Jurkat, Clone E6-1 (cell line): ENCODE measurements at regions not wholly inside any gene's neighbourhood (a gene's known extent, or its start where the extent isn't known, plus 50 kb on each side); places are given as distances from the start of the nearest gene placed in this dataset.
A peak's percentile ranks its signal among the peaks of the same experiment; 100 is the strongest.
"Not testable (repeated sequence)": the region's sequence is repeated elsewhere in the genome, so short reads cannot be mapped to it uniquely, and the experiment has no call there.

ENCODE experiments used
- DNase-seq: peaks from one replicate; pipeline ENCODE4 v3.0.0-alpha.2; 2011; ENCODE audit warnings: low read depth, low spot score
- H3K4me3 ChIP-seq: 2 replicates; pipeline ENCODE4 v1.5.1; 2011; ENCODE audit warnings: mild to moderate bottlenecking, low read length, control low read depth, moderate library complexity

DNA sequence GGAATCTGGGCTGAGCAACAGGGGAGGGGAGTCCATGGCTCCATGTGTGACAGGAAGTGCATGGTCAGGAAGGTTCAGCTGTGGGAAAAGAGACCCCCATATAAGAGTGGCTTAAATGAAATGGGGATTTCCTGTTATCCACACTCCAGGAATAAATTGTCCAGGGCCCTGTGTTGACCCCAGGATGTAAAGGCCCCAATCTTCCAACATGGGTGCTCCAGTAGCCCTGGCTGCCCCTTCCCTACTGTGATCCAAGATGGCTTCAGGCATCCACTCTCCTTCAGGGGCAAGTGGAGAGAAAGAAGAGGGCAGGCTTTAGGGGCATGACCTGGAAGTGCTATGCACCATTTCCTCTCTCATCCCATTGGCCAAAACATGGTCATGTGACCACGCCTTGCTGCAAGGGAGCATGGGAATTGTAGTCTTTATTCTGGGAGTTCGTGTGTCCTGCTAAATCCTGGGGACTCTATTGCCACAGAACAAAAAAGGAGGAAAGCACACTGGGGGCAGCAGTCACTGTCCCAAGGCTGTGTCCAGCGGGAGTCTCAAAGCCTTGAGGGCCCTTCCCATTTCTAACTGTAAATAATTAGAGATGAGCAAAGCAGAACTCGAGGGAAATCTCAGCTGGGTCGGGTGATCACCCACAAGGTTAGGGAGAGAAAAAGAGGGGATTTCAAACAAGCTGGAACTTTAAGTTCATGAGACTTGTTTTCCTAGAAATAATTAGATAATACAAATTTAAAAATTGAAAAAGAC is 289.2 kb downstream of the ADGRD1 start:
- peak; percentile 66 for DNase-seq
- H3K4me3 ChIP-seq, result no peak overlapping the region

DNA sequence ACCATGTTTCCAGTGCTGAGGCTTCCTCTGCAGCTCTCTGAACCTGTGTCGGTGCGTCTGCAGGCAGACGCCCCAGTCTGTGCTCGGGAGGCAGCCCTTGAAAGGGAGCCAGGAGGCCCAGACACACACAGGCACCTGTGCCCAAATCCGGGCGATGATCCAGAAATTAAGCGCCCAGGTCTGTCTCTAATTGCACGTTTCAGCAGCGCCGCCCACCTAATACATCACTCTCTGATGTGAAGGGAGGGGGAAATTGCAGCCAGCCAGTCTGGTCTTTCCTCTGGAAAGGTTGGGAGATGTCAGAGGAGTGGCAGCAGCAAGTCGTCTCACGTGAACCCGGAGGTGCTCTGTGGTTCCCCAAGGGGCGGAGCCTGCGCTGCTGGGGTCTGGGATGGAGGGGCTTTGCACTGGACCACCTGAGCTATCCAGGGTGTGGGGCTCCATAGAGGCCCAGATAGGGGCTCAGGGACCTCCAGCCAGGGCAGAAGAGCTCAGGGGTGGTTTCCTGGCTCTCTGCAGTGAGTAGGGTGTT is 290.5 kb downstream of the ADGRD1 start:
- H3K4me3 ChIP-seq, DNase-seq: not testable (repeated sequence)

DNA sequence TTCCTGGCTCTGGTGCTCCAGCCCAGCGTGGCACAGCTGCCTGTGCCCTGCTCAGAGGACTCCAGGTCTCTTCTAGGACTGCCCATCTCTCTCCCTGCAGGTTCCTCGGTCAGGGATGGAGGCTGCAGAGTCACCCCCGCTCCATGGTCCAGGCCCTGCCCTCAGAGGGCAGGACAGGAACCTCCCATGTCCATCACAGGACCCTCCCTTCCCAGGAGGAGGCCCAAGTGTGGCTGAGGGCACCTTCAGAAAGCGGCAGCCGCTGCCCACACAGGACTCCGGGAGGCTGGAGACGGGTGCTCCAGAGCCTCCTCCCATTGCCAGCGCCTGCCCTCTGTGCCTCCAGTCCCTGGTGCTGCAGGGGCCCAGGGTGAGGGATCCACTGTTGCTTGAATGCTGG is 291.5 kb downstream of the ADGRD1 start:
- not testable (repeated sequence) for DNase-seq, H3K4me3 ChIP-seq

- no peak for DNase-seq
- no peak overlapping the region for H3K4me3 ChIP-seq
These were observed 292.1 kb downstream of the ADGRD1 start for GRCh38 chr12:131245564-131246355.

DNA sequence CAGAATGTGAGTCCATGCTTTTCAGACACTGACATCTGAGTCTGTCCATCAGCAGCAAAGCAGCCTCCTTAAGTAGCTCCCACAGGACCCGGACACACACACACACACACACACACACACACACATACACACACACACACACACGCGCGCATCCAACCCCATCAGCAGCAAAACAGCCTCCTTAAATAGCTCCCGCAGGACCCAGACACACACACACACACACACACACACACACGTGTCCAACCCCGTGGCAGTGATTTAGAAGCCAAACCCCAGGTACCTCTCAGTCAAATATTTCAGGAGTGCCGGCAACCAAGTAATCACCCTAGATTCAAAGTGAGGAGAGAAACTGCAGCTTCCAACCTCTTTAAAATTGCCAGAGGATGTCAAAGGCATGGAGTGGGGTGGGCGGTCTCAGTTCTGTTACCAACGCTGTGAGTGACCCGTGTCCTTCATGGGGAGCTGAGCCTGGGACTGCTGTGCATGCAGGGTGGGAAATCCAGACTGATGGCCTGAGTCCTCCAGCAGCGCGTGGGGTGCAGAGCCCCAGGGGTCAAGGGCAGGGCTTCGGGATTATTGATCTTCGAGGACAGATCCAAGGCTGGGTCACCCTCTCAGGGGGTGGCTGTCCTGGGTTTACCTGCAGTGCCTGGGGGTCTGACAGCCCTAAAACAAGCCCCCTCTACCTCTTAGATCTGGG is 293.5 kb downstream of the ADGRD1 start:
- H3K4me3 ChIP-seq, DNase-seq: not testable (repeated sequence)

- not testable (repeated sequence) for DNase-seq, H3K4me3 ChIP-seq
These were observed 294.2 kb downstream of the ADGRD1 start for GRCh38 chr12:131247875-131248274.

DNA sequence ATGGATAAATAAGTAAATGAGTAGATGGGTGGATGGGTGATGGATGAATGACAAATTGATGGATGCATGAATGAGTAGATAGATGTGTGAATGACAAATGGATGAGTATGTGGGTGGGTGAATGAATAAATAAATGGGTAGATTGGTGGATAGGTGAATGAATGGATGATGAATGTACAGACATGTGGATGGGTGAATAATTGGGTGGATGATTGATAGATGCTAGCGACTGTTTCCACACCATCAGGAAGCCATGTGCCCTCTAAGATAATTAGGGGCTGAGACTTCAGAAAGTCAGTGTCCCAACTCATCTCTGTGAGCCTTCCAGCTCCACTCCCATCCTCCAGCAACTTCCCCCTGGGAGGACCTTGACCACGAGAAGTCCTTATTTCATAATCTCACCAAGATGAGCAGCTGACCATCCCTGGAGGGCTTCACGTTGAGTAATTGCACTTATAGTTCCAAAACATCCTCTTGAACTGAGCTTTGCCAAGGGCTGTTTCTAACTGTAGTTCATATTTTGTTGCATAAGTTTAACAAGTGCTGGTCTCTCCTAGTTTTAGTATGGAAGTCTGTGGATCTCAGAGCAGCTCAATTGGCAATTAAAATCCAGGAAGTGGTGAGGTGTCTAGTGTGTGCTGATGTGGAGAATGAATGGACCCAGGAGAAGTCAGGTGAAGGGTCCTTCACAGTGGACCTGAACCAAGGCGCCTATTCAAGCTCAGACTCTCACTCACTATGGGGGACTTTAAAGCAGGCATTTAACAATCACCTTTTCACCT is 295.7 kb downstream of the ADGRD1 start:
- DNase-seq, result no peak
- no peak overlapping the region for H3K4me3 ChIP-seq

GRCh38 chr12:131250028-131250950 is 296.6 kb downstream of the ADGRD1 start:
- no peak for DNase-seq

GRCh38 chr12:131250951-131251315 is 297.2 kb downstream of the ADGRD1 start:
- DNase-seq, result no peak
- no peak overlapping the region for H3K4me3 ChIP-seq

More at GRCh38 chr12:131250028-131250950, 296.6 kb downstream of the ADGRD1 start:
- no peak overlapping the region for H3K4me3 ChIP-seq

DNA sequence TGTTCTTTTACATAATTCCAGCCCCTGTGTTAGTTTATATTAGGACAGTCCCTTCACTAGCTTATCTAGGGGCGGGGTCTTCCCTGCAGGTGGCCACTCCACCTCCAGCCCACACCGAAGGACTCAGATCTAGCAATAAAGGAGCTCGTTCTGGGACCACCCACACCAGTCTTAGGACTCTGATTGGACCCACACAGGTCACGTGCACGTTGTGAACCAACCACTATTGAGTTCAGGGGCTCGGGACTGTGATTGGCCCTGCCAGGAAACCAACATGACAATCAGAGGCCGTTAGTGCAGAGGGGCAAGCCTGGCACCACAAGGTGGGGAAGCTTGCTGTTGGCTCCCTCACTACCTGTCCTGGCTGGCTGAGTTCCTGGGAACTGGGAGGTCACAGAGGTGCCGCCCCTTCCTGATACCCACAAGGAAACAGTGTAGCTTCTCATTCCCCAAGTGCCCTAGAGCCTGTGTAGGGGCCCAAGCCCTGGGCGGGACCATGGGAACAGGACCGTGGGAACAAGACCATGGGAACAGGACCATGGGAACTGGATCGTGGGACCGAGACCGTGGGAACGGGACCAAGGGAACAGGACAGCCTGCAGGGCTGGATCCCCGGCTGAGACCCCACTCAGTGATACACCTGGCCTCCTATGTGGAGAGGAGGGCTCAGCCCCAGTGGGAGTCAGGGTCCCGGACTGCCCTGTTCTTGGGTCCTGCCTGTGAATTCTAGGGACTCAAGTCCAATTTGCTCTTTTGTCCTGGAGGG is 297.8 kb downstream of the ADGRD1 start:
- no peak overlapping the region for H3K4me3 ChIP-seq
- peak; percentile 16 for DNase-seq

DNA sequence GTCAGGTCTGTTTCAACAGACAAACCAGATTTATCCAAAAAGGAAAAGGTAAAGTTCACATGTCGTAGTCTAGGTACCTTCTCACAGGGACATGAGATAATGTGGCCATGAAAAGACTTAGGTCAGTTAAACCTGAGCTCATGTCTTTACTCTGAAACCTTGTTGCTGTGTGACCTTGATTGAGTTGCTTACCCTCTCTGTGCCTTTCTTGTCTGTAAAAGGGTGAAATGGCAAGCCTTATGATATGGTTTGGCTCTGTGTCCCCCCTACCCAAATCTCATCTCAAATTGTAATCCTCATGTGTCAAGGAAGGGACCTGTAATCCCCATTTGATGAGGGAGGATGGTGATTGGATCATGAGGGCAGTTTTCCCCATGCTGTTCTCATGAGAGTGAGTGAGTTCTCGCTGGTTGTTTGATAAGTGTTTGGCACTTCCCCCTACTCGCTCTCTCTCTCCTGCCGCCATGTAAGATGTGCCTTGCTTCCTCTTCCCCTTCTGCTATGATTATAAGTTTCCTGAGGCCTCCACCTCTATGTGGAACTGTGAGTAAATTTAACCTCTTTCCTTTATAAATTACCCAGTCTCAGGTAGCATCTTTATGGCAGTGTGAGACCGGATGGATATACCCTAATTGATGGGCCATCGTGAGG is 299.8 kb downstream of the ADGRD1 start:
- no peak for DNase-seq

GRCh38 chr12:131254374-131254773 is 300.7 kb downstream of the ADGRD1 start:
- H3K4me3 ChIP-seq, result no peak overlapping the region

More for the DNA sequence above, 299.8 kb downstream of the ADGRD1 start:
- no peak overlapping the region for H3K4me3 ChIP-seq

GRCh38 chr12:131258398-131258797 is 304.7 kb downstream of the ADGRD1 start:
- no peak overlapping the region for H3K4me3 ChIP-seq

More at GRCh38 chr12:131254374-131254773, 300.7 kb downstream of the ADGRD1 start:
- DNase-seq, result no peak

GRCh38 chr12:131260251-131260905 is 306.7 kb downstream of the ADGRD1 start:
- DNase-seq, result no peak
- no peak overlapping the region for H3K4me3 ChIP-seq

More at GRCh38 chr12:131258398-131258797, 304.7 kb downstream of the ADGRD1 start:
- DNase-seq, result no peak

GRCh38 chr12:131260954-131261353 is 307.2 kb downstream of the ADGRD1 start:
- H3K4me3 ChIP-seq, result no peak overlapping the region
- DNase-seq, result no peak

DNA sequence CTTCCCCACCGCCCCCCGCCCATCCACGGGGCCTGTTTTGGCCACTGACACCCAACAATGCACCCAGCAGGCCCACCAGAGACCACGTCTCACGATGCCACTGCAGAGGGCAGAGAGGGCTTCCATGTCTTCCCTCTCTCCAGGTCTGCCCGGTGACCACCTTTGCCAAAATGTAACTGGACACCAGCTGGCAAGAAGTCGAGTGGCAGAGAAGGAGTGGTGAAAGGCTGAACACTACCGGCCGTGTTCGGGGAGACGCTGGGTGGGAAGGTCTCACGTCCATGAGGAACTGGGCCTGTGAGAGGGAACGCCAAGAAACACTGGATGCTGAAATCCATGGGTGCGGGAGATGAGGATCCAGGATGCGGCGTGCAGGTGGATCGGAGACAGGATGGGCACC is 308.2 kb downstream of the ADGRD1 start:
- DNase-seq, result no peak
- no peak overlapping the region for H3K4me3 ChIP-seq
